Loucy (cell line): ENCODE measurements at regions not wholly inside any gene's neighbourhood (a gene's known extent, or its start where the extent isn't known, plus 50 kb on each side); places are given as distances from the start of the nearest gene placed in this dataset.

ENCODE experiments used
- H2AFZ ChIP-seq: fragments of 200-600 bp; sonication (generic); 2 replicates; pipeline ENCODE4 v1.6.0; 2016; ENCODE audit warnings: antibody characterized with exemption, mild to moderate bottlenecking, low read length, moderate library complexity
- H3F3A ChIP-seq: fragments of 200-600 bp; 2 replicates; pipeline ENCODE4 v1.6.0; 2016; ENCODE audit warnings: antibody characterized with exemption, low read depth, mild to moderate bottlenecking
- H3K27me3 ChIP-seq: fragments of 200-600 bp; sonication (generic); 2 replicates; pipeline ENCODE4 v1.6.1; 2014; ENCODE audit warnings: low read length, mild to moderate bottlenecking; ENCODE audit not compliant: insufficient read depth, poor library complexity, severe bottlenecking
- H3K36me3 ChIP-seq: fragments of 200-600 bp; sonication (generic); 2 replicates; pipeline ENCODE4 v1.6.1; 2016; ENCODE audit warnings: low read length; ENCODE audit not compliant: insufficient read depth
- H3K4me1 ChIP-seq: fragments of 200-600 bp; sonication (generic); 2 replicates; pipeline ENCODE4 v1.5.1; 2014; ENCODE audit warnings: low read length, mild to moderate bottlenecking; ENCODE audit not compliant: insufficient read depth, poor library complexity, severe bottlenecking
- H3K4me2 ChIP-seq: fragments of 200-600 bp; sonication (generic); 2 replicates; pipeline ENCODE4 v1.6.0; 2014; ENCODE audit warnings: antibody characterized with exemption, low read length, low read depth, mild to moderate bottlenecking; ENCODE audit not compliant: poor library complexity, severe bottlenecking
- H3K4me3 ChIP-seq: fragments of 200-600 bp; sonication (generic); 2 replicates; pipeline ENCODE4 v1.5.1; 2014; ENCODE audit warnings: low read length, mild to moderate bottlenecking, mixed read lengths; ENCODE audit not compliant: poor library complexity, severe bottlenecking
- H3K79me2 ChIP-seq: fragments of 200-600 bp; sonication (generic); 2 replicates; pipeline ENCODE4 v1.6.1; 2014; ENCODE audit warnings: low read length; ENCODE audit not compliant: insufficient read depth
- H3K9ac ChIP-seq: fragments of 200-600 bp; sonication (generic); 2 replicates; pipeline ENCODE4 v1.6.0; 2014; ENCODE audit warnings: mild to moderate bottlenecking, low read depth, low read length, moderate library complexity; ENCODE audit not compliant: poor library complexity, severe bottlenecking
- H3K9me2 ChIP-seq: fragments of 200-600 bp; sonication (generic); replicated peaks from 2 replicates; pipeline ENCODE4 v1.6.1; 2016; ENCODE audit warnings: low read depth, low read length, mixed read lengths
- H3K9me3 ChIP-seq: fragments of 200-600 bp; sonication (generic); 2 replicates; pipeline ENCODE4 v1.6.1; 2014; ENCODE audit warnings: mild to moderate bottlenecking, antibody characterized with exemption, low read length, low read depth; ENCODE audit not compliant: insufficient read depth
- H4K20me1 ChIP-seq: fragments of 200-600 bp; sonication (generic); 2 replicates; pipeline ENCODE4 v1.6.0; 2014; ENCODE audit warnings: antibody characterized with exemption, low read length, mild to moderate bottlenecking; ENCODE audit not compliant: insufficient read depth, poor library complexity, severe bottlenecking
- EZH2phosphoT487 ChIP-seq: fragments of 200-600 bp; IDR thresholded peaks from 2 replicates; pipeline ENCODE4 v1.6.1; 2018; ENCODE audit warnings: antibody characterized with exemption, mild to moderate bottlenecking, moderate library complexity, borderline replicate concordance
- TF ChIP-seq, protein P1 (sequence below): fragments of 200-600 bp; sonication (generic); conservative IDR thresholded peaks from 2 replicates; pipeline ENCODE4 v1.5.1; 2014; ENCODE audit warnings: mild to moderate bottlenecking, antibody characterized with exemption, low read length

DNA sequence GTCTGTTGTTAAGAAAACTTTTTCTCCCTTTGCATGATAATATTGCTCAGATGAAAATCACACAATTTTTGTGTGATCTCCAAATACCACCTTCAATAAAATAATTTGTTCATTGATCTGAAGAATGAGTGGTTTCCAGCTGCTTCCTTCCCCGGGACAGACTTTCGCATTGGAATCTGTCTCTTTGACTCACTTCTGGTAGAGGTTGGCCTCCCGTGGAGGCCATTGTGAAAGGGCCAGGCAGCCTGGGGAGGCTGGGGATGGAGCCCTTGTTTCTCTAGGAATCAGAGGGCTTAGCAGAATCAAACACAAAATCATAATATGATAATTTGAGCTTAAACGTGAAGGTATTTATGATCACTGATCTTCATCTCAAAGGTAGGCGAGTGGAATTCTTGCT, 135.0 kb upstream of the ZNF536 start:
- H3K9me2 ChIP-seq, result no peaks in the 10 kb centered on the region
- no peaks in the 10 kb centered on the region for H3K36me3 ChIP-seq
- H3K4me3 ChIP-seq, result no peak overlapping the region
- H4K20me1 ChIP-seq, result no peaks in the 10 kb centered on the region
- H3K79me2 ChIP-seq, result no peaks in the 10 kb centered on the region
- no peaks in the 10 kb centered on the region for H3K4me1 ChIP-seq
- no peak overlapping the region for H3K4me2 ChIP-seq
- TF ChIP-seq, protein P1, sequence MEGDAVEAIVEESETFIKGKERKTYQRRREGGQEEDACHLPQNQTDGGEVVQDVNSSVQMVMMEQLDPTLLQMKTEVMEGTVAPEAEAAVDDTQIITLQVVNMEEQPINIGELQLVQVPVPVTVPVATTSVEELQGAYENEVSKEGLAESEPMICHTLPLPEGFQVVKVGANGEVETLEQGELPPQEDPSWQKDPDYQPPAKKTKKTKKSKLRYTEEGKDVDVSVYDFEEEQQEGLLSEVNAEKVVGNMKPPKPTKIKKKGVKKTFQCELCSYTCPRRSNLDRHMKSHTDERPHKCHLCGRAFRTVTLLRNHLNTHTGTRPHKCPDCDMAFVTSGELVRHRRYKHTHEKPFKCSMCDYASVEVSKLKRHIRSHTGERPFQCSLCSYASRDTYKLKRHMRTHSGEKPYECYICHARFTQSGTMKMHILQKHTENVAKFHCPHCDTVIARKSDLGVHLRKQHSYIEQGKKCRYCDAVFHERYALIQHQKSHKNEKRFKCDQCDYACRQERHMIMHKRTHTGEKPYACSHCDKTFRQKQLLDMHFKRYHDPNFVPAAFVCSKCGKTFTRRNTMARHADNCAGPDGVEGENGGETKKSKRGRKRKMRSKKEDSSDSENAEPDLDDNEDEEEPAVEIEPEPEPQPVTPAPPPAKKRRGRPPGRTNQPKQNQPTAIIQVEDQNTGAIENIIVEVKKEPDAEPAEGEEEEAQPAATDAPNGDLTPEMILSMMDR, result no peak
- TF ChIP-seq EZH2phosphoT487, result no peak
- no peaks in the 10 kb centered on the region for H3F3A ChIP-seq
- no peaks in the 10 kb centered on the region for H3K9me3 ChIP-seq
- H3K27me3 ChIP-seq, result no peaks in the 10 kb centered on the region
- no peak overlapping the region for H3K9ac ChIP-seq
- no peak overlapping the region for H2AFZ ChIP-seq

DNA sequence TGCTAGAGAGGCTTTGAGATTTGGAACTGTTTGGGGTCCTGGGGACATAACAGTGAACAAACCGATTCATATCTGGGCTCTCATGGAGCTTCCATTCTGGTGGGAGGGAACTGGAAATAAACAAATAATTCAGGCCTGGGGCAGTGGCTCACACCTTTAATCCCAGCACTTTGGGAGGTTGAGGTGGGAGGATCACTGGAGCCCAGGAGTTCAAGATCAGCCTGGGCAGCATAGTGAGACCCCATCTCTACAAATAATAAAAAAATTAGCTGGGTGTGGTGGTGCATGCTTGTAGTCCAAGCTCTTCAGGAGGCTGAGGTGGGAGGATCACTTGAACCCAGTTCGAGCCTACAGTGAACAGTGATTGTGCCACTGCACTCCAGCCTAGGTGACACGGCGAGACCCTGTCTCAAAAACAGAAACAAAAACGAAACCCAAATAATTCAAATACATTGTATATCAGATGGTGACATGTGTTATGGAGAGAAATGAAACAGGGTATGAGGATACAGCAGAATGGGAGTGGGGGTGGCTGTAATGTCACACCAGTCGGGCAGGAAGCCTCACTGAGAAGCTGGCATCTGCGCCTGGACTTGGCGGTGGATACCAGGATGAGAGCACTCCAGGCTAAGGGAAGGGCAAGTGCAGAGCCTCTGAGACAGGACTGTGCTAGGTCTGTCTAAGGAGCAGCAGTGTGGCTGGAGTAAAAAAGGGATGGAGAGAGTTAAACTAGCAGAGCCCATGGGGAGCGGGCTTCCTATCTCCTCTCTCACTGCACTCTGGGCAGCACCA, 131.1 kb upstream of the ZNF536 start:
- H3K9me3 ChIP-seq, result no peaks in the 10 kb centered on the region
- H4K20me1 ChIP-seq, result no peaks in the 10 kb centered on the region
- H2AFZ ChIP-seq, result no peak overlapping the region
- H3K36me3 ChIP-seq, result no peaks in the 10 kb centered on the region
- no peak overlapping the region for H3K4me3 ChIP-seq
- H3K27me3 ChIP-seq, result no peaks in the 10 kb centered on the region
- no peaks in the 10 kb centered on the region for H3K79me2 ChIP-seq
- H3K9ac ChIP-seq, result no peak overlapping the region
- H3K4me1 ChIP-seq, result no peaks in the 10 kb centered on the region
- H3F3A ChIP-seq, result no peaks in the 10 kb centered on the region
- TF ChIP-seq, protein P1, result no peak
- TF ChIP-seq EZH2phosphoT487, result no peak
- H3K9me2 ChIP-seq, result no peaks in the 10 kb centered on the region
- H3K4me2 ChIP-seq, result no peak overlapping the region

DNA sequence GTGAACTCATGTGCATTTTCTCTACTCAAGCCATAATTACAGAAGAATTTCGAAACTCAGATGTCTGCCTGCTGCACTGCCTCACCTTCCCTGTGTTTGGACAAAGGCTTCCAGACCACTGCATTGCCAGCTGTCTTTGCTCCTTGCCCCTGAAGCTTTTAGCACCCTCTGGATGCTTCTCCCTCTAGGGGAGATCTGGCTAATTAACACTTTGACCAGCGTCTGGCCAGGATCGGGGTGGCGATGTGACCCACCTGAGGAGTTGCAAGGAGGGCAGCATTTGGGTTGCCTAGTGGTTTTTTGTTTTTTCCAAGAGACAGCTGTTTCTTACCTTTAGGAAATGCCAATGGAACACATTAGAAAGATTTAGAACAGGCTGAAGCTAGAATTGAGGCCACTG, 127.7 kb upstream of the ZNF536 start:
- Histone ChIP-seq H3K36me3 (no peaks in the 10 kb centered on the region), H3K9ac (no peak overlapping the region), H3K4me1 (no peaks in the 10 kb centered on the region)

More for the DNA sequence above, 127.7 kb upstream of the ZNF536 start:
- Histone ChIP-seq H3K27me3 (no peaks in the 10 kb centered on the region), H3K4me3 (no peak overlapping the region), H3K9me2 (no peaks in the 10 kb centered on the region), H3K79me2 (no peaks in the 10 kb centered on the region), H2AFZ (no peak overlapping the region), H4K20me1 (no peaks in the 10 kb centered on the region), H3K9me3 (no peaks in the 10 kb centered on the region), H3K4me2 (no peak overlapping the region), H3F3A (no peaks in the 10 kb centered on the region)
- TF ChIP-seq, protein P1, result no peak
- TF ChIP-seq EZH2phosphoT487, result no peak
